IMR-90 (cell line): ENCODE measurements at regions not wholly inside any gene's neighbourhood (a gene's known extent, or its start where the extent isn't known, plus 50 kb on each side); places are given as distances from the start of the nearest gene placed in this dataset.

Experiments
- CHD1 ChIP-seq: IDR thresholded peaks from 2 replicates; pipeline ENCODE4 v1.6.1; 2012; ENCODE audit warnings: low read depth, low read length, improper control_type of control experiment
- CTCF ChIP-seq: conservative IDR thresholded peaks from 2 replicates; pipeline ENCODE4 v1.5.1; 2012; ENCODE audit warnings: mild to moderate bottlenecking, low read depth, low read length, improper control_type of control experiment
- ELK1 ChIP-seq: fragments of 150-350 bp; IDR thresholded peaks from 2 replicates; pipeline ENCODE4 v1.6.1; 2016; ENCODE audit warnings: low read depth, mild to moderate bottlenecking, low read length, moderate library complexity, borderline replicate concordance
- MAFK ChIP-seq: IDR thresholded peaks from 2 replicates; pipeline ENCODE4 v1.6.1; 2012; ENCODE audit warnings: low read depth, low read length, improper control_type of control experiment
- MAZ ChIP-seq: IDR thresholded peaks from 2 replicates; pipeline ENCODE4 v1.6.1; 2012; ENCODE audit warnings: low read depth, mild to moderate bottlenecking, low read length, improper control_type of control experiment, moderate library complexity, borderline replicate concordance
- MXI1 ChIP-seq: IDR thresholded peaks from 2 replicates; pipeline ENCODE4 v1.6.1; 2012; ENCODE audit warnings: low read depth, mild to moderate bottlenecking, low read length, moderate library complexity, borderline replicate concordance
- POLR2A ChIP-seq: IDR thresholded peaks from 2 replicates; pipeline ENCODE4 v1.6.1; 2012; ENCODE audit warnings: mild to moderate bottlenecking, low read depth, low read length
- RAD21 ChIP-seq: IDR thresholded peaks from 2 replicates; pipeline ENCODE4 v1.6.1; 2012; ENCODE audit warnings: low read length, improper control_type of control experiment
- RCOR1 ChIP-seq: IDR thresholded peaks from 2 replicates; pipeline ENCODE4 v1.6.1; 2012; ENCODE audit warnings: mild to moderate bottlenecking, low read length, improper control_type of control experiment; ENCODE audit not compliant: insufficient replicate concordance
- USF2 ChIP-seq: fragments of 150-350 bp; IDR thresholded peaks from 2 replicates; pipeline ENCODE4 v1.6.1; 2017; ENCODE audit warnings: mild to moderate bottlenecking, antibody characterized with exemption, low read length, low read depth

- TF ChIP-seq POLR2A (no peak), CTCF (no peak), RAD21 (no peak), RCOR1 (no peak), USF2 (no peak), CHD1 (no peak), ELK1 (no peak), MXI1 (no peak), MAFK (no peak), MAZ (no peak)
These were observed 209.4 kb downstream of the FOXA2 start for GRCh38 chr20:22374678-22375590.
